CMK (cell line): ENCODE measurements at regions not wholly inside any gene's neighbourhood (a gene's known extent, or its start where the extent isn't known, plus 50 kb on each side); places are given as distances from the start of the nearest gene placed in this dataset.

Experiments used
- DNase-seq: peaks from one replicate; pipeline ENCODE4 v3.0.0-alpha.2; 2010; ENCODE audit warnings: low read depth

- no peak for DNase-seq
These were observed 127.5 kb upstream of the IRX4 start for GRCh38 chr5:2009986-2010914.

DNA sequence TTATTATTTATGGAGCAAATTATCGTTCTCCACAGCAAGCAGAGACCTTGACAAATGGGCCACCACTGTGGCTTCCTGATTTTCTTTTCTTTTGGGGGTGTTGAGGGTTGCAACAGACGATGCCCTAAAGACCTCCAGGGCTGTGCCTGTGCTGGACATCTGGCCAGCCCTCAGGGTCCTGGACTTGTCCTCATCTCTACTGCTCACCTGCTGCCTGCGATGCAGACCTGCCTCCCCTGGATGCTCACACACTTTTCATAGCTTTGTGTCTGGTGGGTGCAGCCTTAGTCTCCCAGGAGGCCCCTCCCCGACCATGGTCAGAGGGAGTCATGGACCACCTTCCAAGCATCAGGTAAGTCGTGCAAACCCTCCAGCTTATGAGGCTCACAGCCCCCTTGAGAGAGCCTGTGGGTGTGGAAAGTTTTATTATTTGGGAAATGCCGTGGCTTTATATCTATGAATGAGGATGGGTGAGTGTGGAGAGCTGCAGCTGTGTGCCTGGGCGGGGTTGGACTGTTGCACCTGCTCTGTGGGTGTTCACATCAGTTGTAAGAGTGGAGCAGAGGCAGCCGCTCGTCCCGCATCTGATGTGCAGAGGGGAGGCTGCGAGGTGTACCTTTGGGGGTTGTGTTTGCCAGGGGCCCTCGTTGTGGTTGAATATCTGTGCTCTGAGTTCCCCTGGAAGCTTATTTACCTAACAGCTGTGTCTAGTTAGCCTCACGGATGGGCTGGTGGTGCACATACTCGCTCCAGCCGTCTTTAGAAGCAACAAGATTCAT is 126.3 kb upstream of the IRX4 start:
- no peak for DNase-seq

DNA sequence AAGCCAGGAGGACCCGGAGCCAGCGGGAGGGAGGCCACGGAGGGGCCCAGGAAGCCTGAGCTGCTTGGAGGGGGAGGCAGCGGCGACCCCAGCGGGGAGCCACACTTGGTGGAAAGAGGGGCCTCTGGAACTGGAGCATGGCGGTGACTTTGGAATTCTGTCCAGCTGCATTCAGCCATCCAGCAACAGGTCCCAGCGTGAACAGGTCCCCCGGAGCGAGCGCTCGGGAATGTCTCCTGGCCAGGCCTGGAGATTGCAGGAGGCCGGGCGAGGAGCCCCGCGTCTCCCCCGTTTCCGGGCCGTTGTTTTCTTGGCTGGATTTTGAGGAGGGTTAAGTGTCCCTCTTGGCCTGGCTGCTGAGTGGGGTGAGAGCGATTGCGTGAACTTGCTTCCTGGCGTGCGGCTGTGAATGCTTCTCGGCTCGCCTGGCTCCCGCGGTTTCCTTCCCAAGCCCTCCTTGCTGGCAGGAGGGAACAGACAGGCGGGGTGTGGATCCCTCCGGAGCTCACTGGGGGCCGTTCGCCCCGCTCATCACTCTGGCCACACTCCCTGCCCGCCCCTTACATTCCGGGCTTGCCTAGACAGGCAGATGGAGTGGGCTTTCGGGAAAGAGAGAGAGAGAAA is 125.3 kb upstream of the IRX4 start:
- DNase-seq = no peak

DNA sequence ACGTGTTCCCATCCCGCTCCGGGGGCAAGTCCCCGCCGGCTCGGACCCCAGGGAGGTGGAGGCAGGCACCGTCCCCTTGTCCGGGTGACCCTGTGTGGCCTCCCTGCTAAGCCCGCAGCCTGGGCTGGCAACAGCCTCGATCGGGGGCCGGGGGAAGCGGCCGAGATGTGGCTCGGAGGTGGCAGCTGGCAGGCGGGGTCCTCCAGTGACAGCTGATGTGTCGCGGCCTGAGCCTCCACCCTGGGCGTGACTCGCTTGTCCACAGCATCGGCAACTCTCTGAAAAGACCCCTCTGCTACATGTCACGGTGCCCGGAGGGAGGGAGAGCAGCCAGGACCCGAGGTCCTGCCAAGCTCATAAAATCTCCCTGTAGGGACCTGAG is 124.8 kb upstream of the IRX4 start:
- DNase-seq = no peak

- DNase-seq = no peak
These were observed 124.2 kb upstream of the IRX4 start for GRCh38 chr5:2006971-2007291.

DNA sequence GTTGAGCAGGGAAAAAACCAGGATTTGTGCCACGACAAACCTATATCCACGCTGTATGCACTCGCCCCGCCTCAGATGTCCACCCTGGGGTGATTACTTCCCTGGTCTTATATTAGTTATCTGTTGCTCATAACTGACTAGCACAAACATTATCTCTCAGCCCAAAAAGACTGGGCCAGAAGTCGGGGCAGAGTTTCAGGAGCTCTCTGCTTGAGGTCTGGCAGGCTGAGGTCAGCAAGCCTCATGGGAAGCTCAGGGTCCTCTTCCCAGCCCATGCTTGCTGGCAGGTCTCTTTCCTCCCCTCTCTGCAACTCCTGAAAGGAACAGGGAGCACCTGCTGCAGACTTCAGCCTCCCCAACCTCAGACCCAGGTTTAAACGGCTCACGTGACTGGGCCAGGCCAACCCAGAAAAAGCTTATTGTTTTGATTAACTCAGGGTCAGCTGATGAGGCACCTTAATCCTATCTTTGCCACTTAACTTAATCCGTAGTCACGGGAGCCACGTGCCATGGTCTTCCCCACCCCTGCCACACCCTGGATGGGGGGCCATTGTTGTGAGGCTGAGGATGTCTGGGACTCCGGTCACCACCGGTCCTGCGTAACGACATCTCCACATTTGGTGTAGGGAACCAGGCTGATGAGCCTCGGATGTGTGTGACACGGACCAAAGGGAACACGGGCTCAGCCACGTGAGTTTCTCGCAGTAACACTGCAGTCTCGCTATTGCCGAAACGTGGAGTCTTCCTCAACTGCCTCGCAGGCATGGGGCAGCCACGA is 123.7 kb upstream of the IRX4 start:
- no peak for DNase-seq

GRCh38 chr5:2005101-2006041 is 122.6 kb upstream of the IRX4 start:
- DNase-seq = no peak

- no peak for DNase-seq
These were observed 121.1 kb upstream of the IRX4 start for GRCh38 chr5:2003690-2004365.

DNA sequence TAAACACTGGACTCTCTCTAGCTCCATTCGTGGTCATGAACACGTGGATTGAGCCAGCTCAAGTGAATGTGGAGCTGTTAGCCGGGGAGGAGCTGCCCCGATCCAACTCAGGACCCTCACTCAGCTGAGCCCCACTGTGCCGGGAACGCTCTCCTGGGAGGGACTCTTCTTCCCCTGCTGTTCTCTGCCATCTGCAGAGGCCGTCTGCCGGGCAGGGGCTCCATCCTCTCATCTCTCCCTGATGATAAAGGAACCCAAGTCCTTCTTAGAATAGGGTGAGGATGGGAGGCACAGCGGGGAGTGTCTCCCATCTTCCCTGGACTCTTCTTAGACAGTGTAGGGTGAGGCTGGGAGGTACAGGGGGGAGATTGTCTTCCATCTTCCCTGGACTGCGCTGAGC is 120.5 kb upstream of the IRX4 start:
- DNase-seq = no peak

GRCh38 chr5:2001300-2001699 is 118.6 kb upstream of the IRX4 start:
- no peak for DNase-seq

GRCh38 chr5:2000591-2000990 is 117.9 kb upstream of the IRX4 start:
- DNase-seq = no peak

GRCh38 chr5:1999794-2000193 is 117.1 kb upstream of the IRX4 start:
- DNase-seq = no peak

DNA sequence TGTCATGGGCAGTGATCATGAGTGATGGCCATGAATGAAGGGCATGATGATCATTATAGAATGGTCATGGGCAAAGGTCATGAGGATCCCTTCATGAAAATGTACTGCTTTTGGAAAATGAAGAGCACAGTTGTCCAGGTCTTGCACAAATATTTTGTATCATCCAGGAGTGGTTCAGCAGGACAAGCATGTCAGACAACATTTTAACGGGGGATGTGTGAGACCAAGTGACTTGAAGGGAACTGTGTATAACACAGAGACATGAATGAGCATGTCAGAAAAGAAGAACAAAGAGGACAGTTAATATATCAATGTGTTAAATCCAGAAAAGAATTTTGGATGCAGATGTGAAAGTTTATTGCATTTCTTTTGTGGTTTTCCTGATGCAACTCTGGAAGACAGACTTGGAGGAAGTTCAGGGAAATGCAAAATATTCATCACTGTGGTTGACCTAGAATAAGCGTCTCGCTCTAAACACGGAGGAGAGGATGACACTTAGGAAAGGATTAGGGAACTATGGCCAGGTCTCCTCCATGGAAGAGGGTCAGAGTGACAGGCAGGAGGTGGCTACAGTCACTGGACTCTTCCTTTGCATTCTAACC is 116.1 kb upstream of the IRX4 start:
- no peak for DNase-seq

DNA sequence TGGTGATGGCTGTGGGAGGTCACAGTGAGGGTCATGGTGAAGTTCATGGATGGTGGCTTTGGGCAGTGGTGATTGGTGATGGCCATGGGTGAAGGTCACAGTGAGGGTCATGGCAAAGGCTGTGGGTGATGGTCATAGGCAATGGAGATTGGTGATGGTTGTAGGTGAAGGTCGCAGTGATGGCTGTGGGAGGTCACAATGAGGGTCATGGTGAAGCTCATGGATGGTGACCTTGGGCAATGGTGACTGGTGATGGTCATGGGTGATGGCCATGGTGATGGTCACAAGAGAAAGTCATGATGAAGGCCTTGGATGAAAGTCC is 115.6 kb upstream of the IRX4 start:
- DNase-seq = no peak

- no peak for DNase-seq
These were observed 115.1 kb upstream of the IRX4 start for GRCh38 chr5:1997640-1998347.

DNA sequence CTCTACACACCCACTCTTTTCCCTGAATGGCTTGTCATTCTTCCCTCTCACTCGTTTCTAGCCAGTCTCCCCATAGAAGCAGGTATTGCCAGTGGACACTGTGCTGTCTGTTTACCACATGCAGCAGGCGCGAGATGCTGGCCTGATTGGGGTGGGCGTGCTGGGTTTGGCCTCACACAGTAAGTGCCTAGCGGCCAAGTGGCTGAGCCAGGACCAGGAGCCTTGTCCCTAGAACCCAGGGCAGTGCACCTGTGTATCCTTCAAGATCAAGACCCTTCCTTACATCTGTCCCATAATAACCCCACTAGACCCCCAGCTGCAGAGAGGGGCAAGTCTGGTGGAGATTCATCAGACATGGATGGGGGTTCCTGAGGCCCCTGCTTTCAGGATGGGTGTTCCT is 112.8 kb upstream of the IRX4 start:
- DNase-seq = no peak

DNA sequence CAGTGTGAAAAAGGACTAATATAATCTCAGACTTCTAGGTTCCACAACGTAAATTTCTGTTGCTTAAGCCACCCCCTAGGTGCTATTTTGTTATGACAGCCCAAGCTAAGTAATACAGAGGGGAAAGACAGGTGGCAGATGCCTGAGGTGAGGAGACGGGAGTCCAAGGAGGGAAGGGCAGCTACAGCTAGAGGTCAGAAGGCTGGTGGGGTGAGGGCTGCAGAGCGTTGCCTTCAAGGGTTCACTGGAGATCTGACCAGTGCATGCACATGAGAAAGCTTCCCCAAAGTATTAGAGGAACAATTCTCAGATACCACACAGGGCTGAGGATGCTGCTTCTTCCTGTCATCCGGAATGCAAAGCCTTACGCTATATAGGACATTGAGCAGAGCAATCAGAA is 104.7 kb upstream of the IRX4 start:
- DNase-seq = no peak

DNA sequence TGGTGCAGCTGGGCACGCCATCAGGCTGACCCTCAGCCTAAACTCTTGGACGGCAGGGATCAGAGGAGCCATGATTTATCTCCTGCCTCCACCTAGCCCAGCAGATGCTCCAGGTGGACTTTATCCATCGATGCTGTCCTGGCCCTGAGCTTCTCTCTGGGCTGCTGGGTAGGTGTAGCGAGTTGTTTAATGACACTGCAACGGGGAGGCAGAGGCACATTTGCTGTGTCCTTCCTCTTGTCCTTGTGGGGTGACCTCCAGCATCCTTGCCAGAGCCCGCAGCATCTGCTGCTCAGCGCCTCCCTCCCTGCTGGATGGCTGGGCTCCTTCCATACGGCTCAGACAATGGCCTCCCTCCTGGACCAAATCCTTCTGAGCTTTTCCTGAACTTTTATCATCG is 103.1 kb upstream of the IRX4 start:
- DNase-seq = no peak

DNA sequence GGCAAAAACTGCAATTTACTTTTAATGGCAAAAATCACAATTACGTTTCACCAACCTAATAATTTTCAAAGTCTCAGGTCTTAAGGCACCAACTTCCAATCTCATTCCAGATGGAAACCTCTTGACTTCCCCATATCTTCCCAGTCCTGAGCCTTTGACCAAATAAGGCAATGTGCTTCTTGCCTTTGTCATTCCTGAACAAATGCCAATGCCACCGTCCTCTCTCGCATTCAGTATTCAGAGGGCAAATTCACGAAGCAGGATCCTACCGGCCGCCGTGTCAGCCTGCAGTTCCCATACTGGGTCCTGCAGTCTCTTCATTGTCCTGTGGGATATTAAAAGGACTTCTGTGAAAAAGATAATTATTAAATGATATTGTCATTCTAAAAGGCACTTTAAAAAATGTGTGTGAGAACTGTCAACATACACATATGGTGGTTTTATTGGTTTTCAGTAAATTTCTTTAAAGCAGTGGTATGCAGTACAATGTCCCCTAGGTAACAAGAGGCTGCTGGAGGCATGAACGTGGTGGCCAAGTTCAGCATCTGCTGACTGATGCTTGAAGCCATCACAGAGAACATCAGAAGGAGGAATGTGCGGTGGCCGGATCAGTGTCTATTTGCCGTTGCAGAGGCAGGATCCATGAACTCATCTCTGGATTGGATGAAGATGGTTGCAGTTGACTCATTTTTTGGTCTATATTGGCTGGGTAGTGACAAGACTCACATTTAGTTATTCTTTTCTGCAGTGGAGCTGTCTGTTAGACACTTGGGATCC is 101.4 kb upstream of the IRX4 start:
- DNase-seq = no peak
